H9 (cell line): ENCODE measurements at regions not wholly inside any gene's neighbourhood (a gene's known extent, or its start where the extent isn't known, plus 50 kb on each side); places are given as distances from the start of the nearest gene placed in this dataset.

ENCODE experiments used
- DNase-seq: peaks from one replicate; pipeline ENCODE4 v3.0.0-alpha.2; 2017
- H2AFZ ChIP-seq: one replicate; pipeline ENCODE4 v1.6.1; 2013; ENCODE audit warnings: mild to moderate bottlenecking, low read length, control low read depth, moderate library complexity
- H2AK5ac ChIP-seq: 2 replicates; pipeline ENCODE4 v1.6.1; 2013; ENCODE audit warnings: low read length, control low read depth, mixed read lengths; ENCODE audit not compliant: insufficient read length
- H2BK120ac ChIP-seq: one replicate; pipeline ENCODE4 v1.6.1; 2013; ENCODE audit warnings: low read depth, mild to moderate bottlenecking, low read length, control low read depth, inconsistent platforms; ENCODE audit not compliant: poor library complexity, severe bottlenecking
- H2BK12ac ChIP-seq: 2 replicates; pipeline ENCODE4 v1.6.1; 2013; ENCODE audit warnings: low read length, control low read depth, mixed read lengths, low read depth; ENCODE audit not compliant: insufficient read length
- H2BK15ac ChIP-seq: 2 replicates; pipeline ENCODE4 v1.6.1; 2013; ENCODE audit warnings: low read depth, low read length, control low read depth
- H2BK20ac ChIP-seq: one replicate; pipeline ENCODE4 v1.6.1; 2013; ENCODE audit warnings: low read depth, mild to moderate bottlenecking, low read length, control low read depth, inconsistent platforms; ENCODE audit not compliant: poor library complexity, severe bottlenecking
- H2BK5ac ChIP-seq: 2 replicates; pipeline ENCODE4 v1.6.1; 2013; ENCODE audit warnings: low read length, control low read depth, mixed read lengths; ENCODE audit not compliant: insufficient read length
- H3K14ac ChIP-seq: 2 replicates; pipeline ENCODE4 v1.6.1; 2013; ENCODE audit warnings: low read length, control low read depth; ENCODE audit not compliant: insufficient read depth
- H3K18ac ChIP-seq: 2 replicates; pipeline ENCODE4 v1.6.1; 2013; ENCODE audit warnings: low read depth, mild to moderate bottlenecking, mixed read lengths, low read length, control low read depth; ENCODE audit not compliant: insufficient read length
- H3K23ac ChIP-seq: 2 replicates; pipeline ENCODE4 v1.6.1; 2013; ENCODE audit warnings: low read length, control low read depth, mixed read lengths, low read depth; ENCODE audit not compliant: insufficient read length
- H3K23me2 ChIP-seq: 2 replicates; pipeline ENCODE4 v1.6.1; 2013; ENCODE audit warnings: low read depth, mild to moderate bottlenecking, mixed read lengths, low read length, control low read depth; ENCODE audit not compliant: insufficient read length, poor library complexity, severe bottlenecking
- H3K27ac ChIP-seq: 2 replicates; pipeline ENCODE4 v1.5.1; 2013; ENCODE audit warnings: low read length, control low read depth, mixed read lengths, low read depth; ENCODE audit not compliant: insufficient read length
- H3K27me3 ChIP-seq: 2 replicates; pipeline ENCODE4 v1.6.1; 2013; ENCODE audit warnings: low read length, control low read depth, inconsistent platforms; ENCODE audit not compliant: insufficient read depth
- H3K4ac ChIP-seq: 2 replicates; pipeline ENCODE4 v1.6.1; 2013; ENCODE audit warnings: low read depth, mild to moderate bottlenecking, control low read depth, inconsistent platforms, low read length, moderate library complexity
- H3K4me1 ChIP-seq: 2 replicates; pipeline ENCODE4 v1.6.1; 2013; ENCODE audit warnings: low read length, control low read depth, inconsistent platforms; ENCODE audit not compliant: insufficient read depth
- H3K4me2 ChIP-seq: 2 replicates; pipeline ENCODE4 v1.6.1; 2013; ENCODE audit warnings: low read length, control low read depth, mixed read lengths; ENCODE audit not compliant: insufficient read length, insufficient read depth
- H3K56ac ChIP-seq: 2 replicates; pipeline ENCODE4 v1.6.1; 2013; ENCODE audit warnings: low read depth, mild to moderate bottlenecking, mixed read lengths, low read length, control low read depth; ENCODE audit not compliant: insufficient read length
- H3K79me1 ChIP-seq: 2 replicates; pipeline ENCODE4 v1.6.1; 2013; ENCODE audit warnings: low read depth, mild to moderate bottlenecking, moderate library complexity, low read length, control low read depth, inconsistent platforms; ENCODE audit not compliant: insufficient read depth, poor library complexity, severe bottlenecking
- H3K79me2 ChIP-seq: 2 replicates; pipeline ENCODE4 v1.6.1; 2013; ENCODE audit warnings: low read length, control low read depth, inconsistent platforms; ENCODE audit not compliant: insufficient read depth
- H3K9ac ChIP-seq: 2 replicates; pipeline ENCODE4 v1.6.1; 2013; ENCODE audit warnings: low read length, control low read depth, mixed read lengths; ENCODE audit not compliant: insufficient read length; ENCODE audit errors: extremely low read depth
- H3K9me3 ChIP-seq: one replicate; pipeline ENCODE4 v1.6.1; 2013; ENCODE audit warnings: low read depth, low read length, inconsistent platforms; ENCODE audit not compliant: control insufficient read depth
- H3T11ph ChIP-seq: one replicate; pipeline ENCODE4 v1.6.1; 2013; ENCODE audit warnings: mild to moderate bottlenecking, low read length, control low read depth, inconsistent platforms
- H4K20me1 ChIP-seq: one replicate; pipeline ENCODE4 v1.6.1; 2013; ENCODE audit not compliant: control insufficient read depth, insufficient read length, insufficient read depth
- H4K5ac ChIP-seq: 2 replicates; pipeline ENCODE4 v1.6.1; 2013; ENCODE audit warnings: low read depth, mild to moderate bottlenecking, mixed read lengths, low read length, control low read depth; ENCODE audit not compliant: insufficient read length
- H4K8ac ChIP-seq: replicated peaks from 2 replicates; pipeline ENCODE4 v1.6.1; 2013; ENCODE audit warnings: low read length, control low read depth, mixed read lengths, low read depth; ENCODE audit not compliant: insufficient read length
- H4K91ac ChIP-seq: 2 replicates; pipeline ENCODE4 v1.6.1; 2013; ENCODE audit warnings: low read depth, mild to moderate bottlenecking, moderate library complexity, mixed read lengths, low read length, control low read depth; ENCODE audit not compliant: insufficient read length
- H3K27ac Mint-ChIP-seq, 3 experiments: 2 replicates in 2 of 3; 3 replicates in 1 of 3; pipeline ENCODE4 v1.8.0; 2020 to 2021; ENCODE audit warnings: mixed read lengths in 3 of 3, mild to moderate bottlenecking in 1 of 3, moderate library complexity in 1 of 3
- H3K27me3 Mint-ChIP-seq: 2 replicates; pipeline ENCODE4 v1.8.0; 2021; ENCODE audit warnings: low read depth, mild to moderate bottlenecking, moderate library complexity, mixed read lengths
- H3K36me3 Mint-ChIP-seq, 3 experiments: 2 replicates in 2 of 3; 3 replicates in 1 of 3; pipeline ENCODE4 v1.8.0; 2020 to 2021; ENCODE audit warnings: low read depth in 3 of 3, mixed read lengths in 3 of 3; ENCODE audit not compliant: insufficient read depth in 1 of 3
- H3K4me1 Mint-ChIP-seq, 2 experiments: 2 replicates each; pipeline ENCODE4 v1.8.0; 2020; ENCODE audit warnings: mixed read lengths in 2 of 2
- H3K4me3 Mint-ChIP-seq, 2 experiments: 2 replicates in 1 of 2; 3 replicates in 1 of 2; pipeline ENCODE4 v1.8.0; 2020 to 2021; ENCODE audit warnings: mild to moderate bottlenecking in 2 of 2, mixed read lengths in 2 of 2, moderate library complexity in 1 of 2
- H3K9me3 Mint-ChIP-seq, 2 experiments: 2 replicates in 1 of 2; 3 replicates in 1 of 2; pipeline ENCODE4 v1.8.0; 2020; ENCODE audit warnings: mild to moderate bottlenecking in 2 of 2, mixed read lengths in 2 of 2, moderate library complexity in 1 of 2
- WGBS: extraction: QIAGEN DNeasy Blood & Tissue Kit; methylation state at CpG from one replicate; pipeline ENCODE4 v1.1.7; 2013; ENCODE audit warnings: missing lambda C conversion rate, low lambda C conversion rate, mixed read lengths; ENCODE audit not compliant: insufficient read length; ENCODE audit errors: extremely low coverage; 5-methylcytosine and 5-hydroxymethylcytosine counted together
- TF ChIP-seq, protein P1 (sequence below): fragments of 200-600 bp; sonication (generic); conservative IDR thresholded peaks from 3 replicates; pipeline ENCODE4 v1.8.0; 2021; ENCODE audit warnings: antibody characterized with exemption, mild to moderate bottlenecking

DNA sequence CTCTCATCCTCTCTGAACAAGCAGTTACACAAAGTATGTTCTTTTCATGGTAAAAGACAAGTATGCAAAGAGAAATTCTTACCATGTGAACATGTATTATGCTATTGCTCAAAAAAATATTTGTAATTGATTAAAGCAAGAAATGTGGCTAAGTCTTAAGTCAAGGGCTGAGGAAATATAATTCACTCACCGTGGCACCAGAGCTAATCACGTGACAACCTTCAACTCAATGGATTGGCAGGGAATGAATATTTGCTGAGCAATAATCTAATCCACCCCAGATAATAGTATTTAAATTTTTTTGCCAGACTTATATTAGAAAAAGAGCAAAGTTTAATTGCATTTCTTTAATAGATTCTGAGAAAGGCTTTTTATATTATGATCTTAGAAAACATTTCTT lies 310.2 kb downstream of the HS3ST1 start:
- H3K79me2 ChIP-seq, result no peaks in the 10 kb centered on the region
- no peaks in the 10 kb centered on the region for H4K20me1 ChIP-seq
- Mint-ChIP-seq H3K27me3 (no peaks in the 10 kb centered on the region; the same call in 1 of the 2 replicates), H3K4me1 (peaks cover 9 to 10% of the 10 kb centered on the region in 2 experiments), H3K36me3 (peaks cover 0 to 4% (median 4%) of the 10 kb centered on the region in 3 experiments; a peak in 2 of 7 replicates), H3K27ac (no peak overlapping the region), H3K9me3 (peaks cover 7 to 9% of the 10 kb centered on the region in 2 experiments; a peak in 2 of 5 replicates), H3K4me3 (no peak overlapping the region)
- H3K79me1 ChIP-seq, result no peaks in the 10 kb centered on the region
- H4K91ac ChIP-seq, result no peak overlapping the region
- no peak overlapping the region for H2BK120ac ChIP-seq
- H3K4ac ChIP-seq, result no peak overlapping the region
- H3K9ac ChIP-seq, result no peak overlapping the region
- no CpG with 5 or more reads among the region's 2 CpGs for WGBS
- H3K14ac ChIP-seq, result no peak overlapping the region
- no peak overlapping the region for H3K23ac ChIP-seq
- H2BK5ac ChIP-seq, result no peak overlapping the region
- no peaks in the 10 kb centered on the region for H3K27me3 ChIP-seq
- no peak overlapping the region for H4K5ac ChIP-seq
- no peak overlapping the region for H3T11ph ChIP-seq
- no peak overlapping the region for H2BK15ac ChIP-seq
- DNase-seq, result no peak
- H3K27ac ChIP-seq, result no peak overlapping the region
- no peak overlapping the region for H4K8ac ChIP-seq
- no peaks in the 10 kb centered on the region for H3K23me2 ChIP-seq
- H3K4me1 ChIP-seq, result peaks cover 9% of the 10 kb centered on the region
- H3K18ac ChIP-seq, result no peak overlapping the region
- H3K4me2 ChIP-seq, result no peak overlapping the region
- TF ChIP-seq, protein P1, sequence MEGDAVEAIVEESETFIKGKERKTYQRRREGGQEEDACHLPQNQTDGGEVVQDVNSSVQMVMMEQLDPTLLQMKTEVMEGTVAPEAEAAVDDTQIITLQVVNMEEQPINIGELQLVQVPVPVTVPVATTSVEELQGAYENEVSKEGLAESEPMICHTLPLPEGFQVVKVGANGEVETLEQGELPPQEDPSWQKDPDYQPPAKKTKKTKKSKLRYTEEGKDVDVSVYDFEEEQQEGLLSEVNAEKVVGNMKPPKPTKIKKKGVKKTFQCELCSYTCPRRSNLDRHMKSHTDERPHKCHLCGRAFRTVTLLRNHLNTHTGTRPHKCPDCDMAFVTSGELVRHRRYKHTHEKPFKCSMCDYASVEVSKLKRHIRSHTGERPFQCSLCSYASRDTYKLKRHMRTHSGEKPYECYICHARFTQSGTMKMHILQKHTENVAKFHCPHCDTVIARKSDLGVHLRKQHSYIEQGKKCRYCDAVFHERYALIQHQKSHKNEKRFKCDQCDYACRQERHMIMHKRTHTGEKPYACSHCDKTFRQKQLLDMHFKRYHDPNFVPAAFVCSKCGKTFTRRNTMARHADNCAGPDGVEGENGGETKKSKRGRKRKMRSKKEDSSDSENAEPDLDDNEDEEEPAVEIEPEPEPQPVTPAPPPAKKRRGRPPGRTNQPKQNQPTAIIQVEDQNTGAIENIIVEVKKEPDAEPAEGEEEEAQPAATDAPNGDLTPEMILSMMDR, result no peak
- no peaks in the 10 kb centered on the region for H3K9me3 ChIP-seq
- H2AFZ ChIP-seq, result no peak overlapping the region
- H3K56ac ChIP-seq, result no peak overlapping the region
- H2BK20ac ChIP-seq, result no peak overlapping the region
- no peak overlapping the region for H2BK12ac ChIP-seq
- no peak overlapping the region for H2AK5ac ChIP-seq
